BE2C (cell line): ENCODE measurements at regions not wholly inside any gene's neighbourhood (a gene's known extent, or its start where the extent isn't known, plus 50 kb on each side); places are given as distances from the start of the nearest gene placed in this dataset.
"Not testable (repeated sequence)": the region's sequence is repeated elsewhere in the genome, so short reads cannot be mapped to it uniquely, and the experiment has no call there.

Experiments
- DNase-seq: peaks from one replicate; pipeline ENCODE4 v3.0.0-alpha.2; 2020
- H3K27me3 ChIP-seq: fragments of 250-450 bp; sonication (Bioruptor Pico); 2 replicates; pipeline ENCODE4 v1.5.1; 2020; ENCODE audit warnings: mild to moderate bottlenecking
- H3K36me3 ChIP-seq: fragments of 250-450 bp; sonication (Bioruptor Pico); 2 replicates; pipeline ENCODE4 v1.5.1; 2020; ENCODE audit warnings: mild to moderate bottlenecking
- H3K4me1 ChIP-seq: fragments of 250-450 bp; sonication (Bioruptor Pico); 2 replicates; pipeline ENCODE4 v1.5.1; 2020
- H3K4me3 ChIP-seq: 2 replicates; pipeline ENCODE4 v1.5.1; 2011; ENCODE audit warnings: low read depth, low read length
- H3K9me3 ChIP-seq: fragments of 250-450 bp; sonication (Bioruptor Pico); 2 replicates; pipeline ENCODE4 v1.5.1; 2020
- TF ChIP-seq, protein P1 (sequence below): IDR thresholded peaks from 2 replicates; pipeline ENCODE4 v1.5.1; 2012; ENCODE audit warnings: mild to moderate bottlenecking, low read depth, low read length

DNA sequence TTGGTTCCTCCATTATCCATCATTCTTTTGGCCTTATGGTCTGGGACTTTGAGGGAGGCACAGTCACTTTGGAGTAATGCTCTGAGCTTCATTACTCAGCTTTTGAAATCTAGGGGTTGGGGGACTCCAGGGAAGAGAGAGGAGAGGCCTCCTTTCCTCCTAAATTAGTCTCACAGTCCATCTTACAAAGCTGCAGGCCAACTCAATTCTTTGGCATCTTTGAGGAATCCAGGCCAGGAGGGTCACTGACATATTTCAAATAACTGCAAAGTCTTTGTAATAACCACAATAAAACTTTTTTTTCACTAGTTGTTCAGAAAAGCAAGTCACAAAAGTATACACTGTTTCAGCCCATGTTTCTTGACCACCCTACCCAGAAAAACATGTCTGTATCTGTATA is 73.3 kb upstream of the FAR1 start:
- TF ChIP-seq, protein P1, sequence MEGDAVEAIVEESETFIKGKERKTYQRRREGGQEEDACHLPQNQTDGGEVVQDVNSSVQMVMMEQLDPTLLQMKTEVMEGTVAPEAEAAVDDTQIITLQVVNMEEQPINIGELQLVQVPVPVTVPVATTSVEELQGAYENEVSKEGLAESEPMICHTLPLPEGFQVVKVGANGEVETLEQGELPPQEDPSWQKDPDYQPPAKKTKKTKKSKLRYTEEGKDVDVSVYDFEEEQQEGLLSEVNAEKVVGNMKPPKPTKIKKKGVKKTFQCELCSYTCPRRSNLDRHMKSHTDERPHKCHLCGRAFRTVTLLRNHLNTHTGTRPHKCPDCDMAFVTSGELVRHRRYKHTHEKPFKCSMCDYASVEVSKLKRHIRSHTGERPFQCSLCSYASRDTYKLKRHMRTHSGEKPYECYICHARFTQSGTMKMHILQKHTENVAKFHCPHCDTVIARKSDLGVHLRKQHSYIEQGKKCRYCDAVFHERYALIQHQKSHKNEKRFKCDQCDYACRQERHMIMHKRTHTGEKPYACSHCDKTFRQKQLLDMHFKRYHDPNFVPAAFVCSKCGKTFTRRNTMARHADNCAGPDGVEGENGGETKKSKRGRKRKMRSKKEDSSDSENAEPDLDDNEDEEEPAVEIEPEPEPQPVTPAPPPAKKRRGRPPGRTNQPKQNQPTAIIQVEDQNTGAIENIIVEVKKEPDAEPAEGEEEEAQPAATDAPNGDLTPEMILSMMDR: no peak

DNA sequence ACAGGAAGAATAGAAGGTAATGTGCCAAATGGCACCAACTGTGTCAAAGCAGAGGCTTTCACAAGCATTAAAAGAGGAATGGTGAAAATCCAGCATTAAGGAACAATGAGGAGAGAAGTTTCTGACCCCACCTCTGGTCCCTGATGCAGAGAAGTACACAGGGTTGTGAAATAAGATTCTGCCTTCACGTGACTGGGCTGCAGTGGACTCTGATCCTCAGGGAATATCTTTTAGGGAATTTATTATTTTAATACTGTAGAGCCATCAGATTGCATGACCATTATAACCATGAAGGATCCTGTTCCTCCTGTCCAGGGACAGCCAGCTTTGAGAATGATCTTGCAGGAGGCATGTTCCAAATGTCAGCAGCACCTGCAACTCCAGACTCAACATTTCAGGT is 74.4 kb upstream of the FAR1 start:
- TF ChIP-seq, protein P1: no peak
- no peak for DNase-seq
- no peaks in the 10 kb centered on the region for H3K27me3 ChIP-seq
- no peak overlapping the region for H3K4me3 ChIP-seq
- H3K4me1 ChIP-seq: no peaks in the 10 kb centered on the region
- no peaks in the 10 kb centered on the region for H3K9me3 ChIP-seq
- H3K36me3 ChIP-seq: no peaks in the 10 kb centered on the region

More for the DNA sequence above, 73.3 kb upstream of the FAR1 start:
- no peak for DNase-seq
- Histone ChIP-seq H3K4me3 (no peak overlapping the region), H3K9me3 (no peaks in the 10 kb centered on the region), H3K4me1 (no peaks in the 10 kb centered on the region), H3K36me3 (no peaks in the 10 kb centered on the region), H3K27me3 (no peaks in the 10 kb centered on the region)

DNA sequence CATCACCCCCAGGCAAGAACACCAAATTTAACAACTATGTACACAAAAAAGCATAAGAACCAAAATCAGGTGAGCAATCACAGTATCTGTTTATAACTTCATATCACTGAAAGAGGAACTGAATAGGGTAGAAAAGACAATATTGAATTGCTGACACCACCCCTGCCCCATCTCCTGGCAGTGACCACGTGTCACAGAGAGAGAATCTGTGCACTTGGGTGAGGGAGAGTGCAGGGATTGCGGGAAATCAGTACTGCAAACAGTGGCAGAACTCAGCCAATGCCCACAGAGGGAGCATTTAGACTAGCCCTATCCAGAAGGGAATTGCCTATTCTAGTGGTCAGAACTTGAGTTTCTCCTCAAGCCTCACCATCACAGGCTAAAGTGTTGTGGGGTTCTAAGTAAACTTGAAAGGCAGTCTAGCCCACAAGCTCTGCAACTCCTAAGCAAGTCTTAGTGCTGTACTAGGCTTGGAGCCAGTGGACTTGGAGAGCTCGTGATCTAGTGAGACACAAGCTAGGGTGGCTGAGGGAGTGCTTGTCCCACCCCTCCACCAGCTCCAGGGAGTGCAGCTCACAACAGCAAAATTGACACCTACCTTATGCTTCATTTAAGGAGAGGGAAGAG is 82.8 kb upstream of the PTH start:
- TF ChIP-seq, protein P1: no peak
- Histone ChIP-seq H3K36me3 (no peaks in the 10 kb centered on the region), H3K4me1 (no peaks in the 10 kb centered on the region), H3K9me3 (no peaks in the 10 kb centered on the region), H3K27me3 (no peaks in the 10 kb centered on the region), H3K4me3 (no peak overlapping the region)
- no peak for DNase-seq

DNA sequence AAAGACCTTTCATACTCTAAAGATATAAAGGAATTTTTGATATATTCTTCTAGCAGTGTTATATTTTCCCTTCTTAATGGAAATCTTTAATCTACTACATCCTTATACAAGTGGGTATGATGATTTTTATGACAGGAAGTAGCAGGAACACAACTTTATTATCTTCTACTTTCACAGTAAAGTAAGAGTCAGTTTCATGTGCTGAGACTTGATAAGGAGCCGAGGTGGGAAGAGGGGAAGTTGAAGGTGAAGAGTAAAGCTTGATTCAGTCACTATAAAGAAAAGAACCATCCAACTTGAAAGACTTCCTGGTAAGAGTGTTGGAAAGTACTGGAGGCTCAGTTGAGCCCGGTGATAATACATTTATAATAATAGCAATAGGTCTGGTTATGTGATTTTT is 82.1 kb upstream of the PTH start:
- H3K4me1 ChIP-seq: no peaks in the 10 kb centered on the region
- no peaks in the 10 kb centered on the region for H3K9me3 ChIP-seq
- no peaks in the 10 kb centered on the region for H3K36me3 ChIP-seq
- H3K27me3 ChIP-seq: no peaks in the 10 kb centered on the region
- H3K4me3 ChIP-seq: no peak overlapping the region
- DNase-seq: no peak
- TF ChIP-seq, protein P1: no peak

DNA sequence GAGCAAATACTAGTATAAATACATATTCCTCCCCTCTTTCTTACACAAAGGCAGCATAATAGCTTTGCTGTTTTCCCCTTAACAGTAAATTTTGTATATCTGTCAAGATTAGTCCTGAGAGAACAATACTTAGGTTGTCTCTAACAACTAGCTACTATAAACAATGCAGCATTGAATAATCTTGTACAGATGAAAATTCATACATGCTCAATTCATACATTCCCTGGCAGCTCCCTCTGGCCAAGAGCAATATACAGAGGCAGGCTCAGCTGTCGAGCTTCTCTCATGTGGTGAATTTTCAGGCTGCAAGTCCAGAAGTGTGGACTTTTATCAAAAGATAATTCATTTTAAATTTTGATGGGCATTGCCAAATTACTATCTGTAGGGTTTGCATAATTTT is 81.2 kb upstream of the PTH start:
- DNase-seq: no peak
- TF ChIP-seq, protein P1: no peak
- Histone ChIP-seq H3K4me3 (no peak overlapping the region), H3K36me3 (no peaks in the 10 kb centered on the region), H3K4me1 (no peaks in the 10 kb centered on the region), H3K27me3 (no peaks in the 10 kb centered on the region), H3K9me3 (no peaks in the 10 kb centered on the region)

DNA sequence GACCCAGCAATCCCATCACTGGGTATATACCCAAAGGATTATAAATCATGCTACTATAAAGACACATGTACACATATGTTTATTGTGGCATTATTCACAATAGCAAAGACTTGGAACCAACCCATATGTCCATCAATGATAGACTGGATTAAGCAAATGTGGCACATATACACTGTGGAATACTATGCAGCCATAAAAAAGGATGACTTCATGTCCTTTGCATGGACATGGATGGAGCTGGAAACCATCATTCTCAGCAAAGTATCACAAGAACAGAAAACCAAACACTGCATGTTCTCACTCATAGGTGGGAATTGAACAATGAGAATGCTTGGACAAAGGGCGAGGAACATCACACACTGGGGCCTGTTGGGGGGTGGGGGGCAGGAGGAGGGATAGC is 79.6 kb upstream of the PTH start:
- not testable (repeated sequence) for H3K9me3 ChIP-seq, H3K4me3 ChIP-seq, H3K27me3 ChIP-seq, H3K36me3 ChIP-seq, H3K4me1 ChIP-seq, DNase-seq

DNA sequence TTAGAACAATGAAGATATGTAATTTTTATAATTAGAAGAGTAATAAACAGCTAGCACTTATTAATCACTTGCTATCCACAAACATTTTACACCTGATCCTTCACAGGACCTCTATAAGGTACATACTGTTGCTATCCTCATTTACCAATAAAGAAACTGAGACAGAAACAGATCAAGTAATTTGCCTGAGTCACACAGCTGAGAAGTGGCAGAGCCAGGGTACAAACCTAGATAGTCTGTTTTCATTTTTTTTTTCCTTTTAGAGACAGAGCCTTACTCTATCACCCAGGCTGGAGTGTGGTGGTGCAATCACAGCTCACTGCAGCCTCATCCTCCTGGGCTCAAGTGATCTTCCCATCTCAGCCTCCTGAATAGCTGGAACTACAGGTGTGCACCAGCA is 71.8 kb upstream of the PTH start:
- H3K9me3 ChIP-seq: no peaks in the 10 kb centered on the region
- no peaks in the 10 kb centered on the region for H3K36me3 ChIP-seq
- H3K4me3 ChIP-seq: no peak overlapping the region
- H3K27me3 ChIP-seq: no peaks in the 10 kb centered on the region
- TF ChIP-seq, protein P1: no peak
- no peaks in the 10 kb centered on the region for H3K4me1 ChIP-seq
- DNase-seq: no peak
